Epithelial cell of esophagus (primary cell): ENCODE measurements at regions not wholly inside any gene's neighbourhood (a gene's known extent, or its start where the extent isn't known, plus 50 kb on each side); places are given as distances from the start of the nearest gene placed in this dataset.

ENCODE experiments used
- DNase-seq: peaks from one replicate; pipeline ENCODE4 v3.0.0; 2010; ENCODE audit warnings: low read depth
- H3K4me3 ChIP-seq: 2 replicates; pipeline ENCODE4 v1.5.1; 2011; ENCODE audit warnings: mild to moderate bottlenecking, low read length, control low read depth
- CTCF ChIP-seq: IDR thresholded peaks from 2 replicates; pipeline ENCODE4 v1.5.1; 2011; ENCODE audit warnings: low read depth, mild to moderate bottlenecking, low read length, control low read depth, inconsistent platforms; ENCODE audit not compliant: insufficient read depth; ENCODE audit errors: missing control alignments

DNA sequence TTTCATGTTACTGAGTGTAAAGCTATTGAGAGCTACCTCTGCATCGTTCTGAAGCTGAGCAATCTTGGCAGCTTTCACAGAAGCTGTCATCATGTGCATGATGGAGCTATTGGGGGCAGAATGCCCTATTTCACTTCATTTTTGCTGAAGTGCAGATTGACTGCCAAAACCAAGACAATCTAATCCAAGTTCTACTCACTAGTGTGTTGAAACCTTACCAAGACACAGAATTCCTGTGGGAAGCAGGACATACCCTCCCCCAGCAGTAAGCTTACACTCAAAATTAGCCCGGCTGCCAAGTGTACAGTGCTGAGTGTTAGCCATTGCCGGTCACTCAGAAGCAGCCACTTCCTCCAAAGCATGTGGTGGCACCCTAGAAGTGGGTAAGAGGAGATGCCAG lies 177.3 kb upstream of the TENT5A start:
- no peak overlapping the region for H3K4me3 ChIP-seq
- no peak for DNase-seq
- TF ChIP-seq CTCF = no peak

DNA sequence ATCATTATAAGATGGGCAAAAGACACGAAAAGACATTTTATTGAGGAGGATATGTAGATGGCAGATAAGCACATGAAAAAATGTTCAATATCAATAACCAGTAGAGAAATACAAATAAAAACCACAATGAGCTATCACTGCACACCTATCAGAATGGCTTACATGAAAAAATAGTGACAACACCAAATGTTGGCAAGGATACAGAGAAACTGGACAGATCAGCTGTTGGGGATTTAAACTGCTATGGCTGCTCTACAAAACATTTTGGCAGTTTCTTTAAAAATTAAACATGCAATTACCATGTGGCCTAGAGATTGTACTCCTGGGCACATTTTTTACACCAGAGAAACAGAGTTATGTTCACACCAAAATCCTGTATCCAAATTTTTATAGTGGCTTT lies 172.7 kb upstream of the TENT5A start:
- DNase-seq = no peak
- TF ChIP-seq CTCF = no peak
- H3K4me3 ChIP-seq = no peak overlapping the region

DNA sequence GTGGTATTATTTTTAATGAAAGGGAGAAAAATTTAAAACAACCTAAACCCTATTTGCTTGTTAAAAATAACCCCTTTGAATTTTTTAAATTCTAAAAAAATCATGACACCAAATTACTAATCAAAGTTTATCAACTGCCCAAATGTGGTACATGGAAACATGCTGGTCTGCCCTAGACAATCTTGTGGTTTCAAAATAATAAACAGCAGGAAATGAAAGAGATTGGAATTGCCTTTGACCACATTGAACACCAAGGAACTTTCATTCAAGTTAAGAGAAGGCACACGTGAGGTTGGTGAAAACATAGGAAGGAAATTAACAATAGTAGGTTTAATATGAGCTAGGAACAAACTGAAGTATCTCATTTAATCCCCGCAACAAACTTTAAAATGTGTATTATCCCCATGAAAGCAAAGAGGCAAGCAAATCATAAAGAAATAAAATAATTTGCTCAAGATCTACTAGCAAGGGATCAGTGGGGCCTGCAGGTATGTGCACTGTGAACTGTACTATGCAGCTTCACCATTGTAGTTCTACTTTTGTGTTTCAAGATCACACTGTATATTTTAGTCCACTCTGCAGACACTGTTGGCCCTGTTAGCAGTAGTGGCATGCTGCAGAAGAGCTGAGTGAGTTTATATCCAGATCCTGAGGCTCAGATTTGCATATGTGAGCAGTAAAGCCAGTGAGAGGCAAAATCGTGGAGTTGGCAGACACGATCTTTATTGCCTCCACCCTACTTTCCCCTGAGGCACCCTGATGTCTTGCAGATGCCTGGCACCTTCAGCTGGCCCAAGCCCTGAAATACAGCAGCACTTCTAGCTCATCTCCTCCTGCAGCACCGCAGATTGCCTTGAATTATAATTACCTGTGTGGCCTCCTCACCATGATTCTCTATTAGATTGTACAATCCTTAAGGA lies 157.8 kb upstream of the TENT5A start:
- no peak for TF ChIP-seq CTCF
- H3K4me3 ChIP-seq = no peak overlapping the region
- no peak for DNase-seq

DNA sequence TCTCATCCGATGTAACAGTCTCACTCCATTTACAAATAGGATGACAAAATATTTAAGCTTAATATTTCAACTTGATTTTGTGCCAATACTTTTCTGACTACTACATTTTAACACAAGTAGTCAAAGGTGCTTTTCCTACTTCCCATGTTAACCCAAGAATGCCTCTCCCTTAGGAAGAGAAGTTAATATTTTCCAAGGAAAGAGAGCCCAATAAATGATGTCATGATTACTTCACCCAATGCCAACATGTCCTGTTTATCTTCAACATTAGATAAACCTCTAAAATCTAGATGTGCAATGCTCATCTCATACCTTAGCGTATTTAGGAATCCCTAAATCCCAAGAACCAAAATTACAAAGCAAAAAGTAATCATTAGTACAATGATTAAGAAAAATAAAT lies 156.7 kb upstream of the TENT5A start:
- TF ChIP-seq CTCF = no peak
- DNase-seq = no peak
- H3K4me3 ChIP-seq = no peak overlapping the region

GRCh38 chr6:81906709-81907204 lies 154.3 kb upstream of the TENT5A start:
- peak; percentile 81 for DNase-seq
- no peak overlapping the region for H3K4me3 ChIP-seq
- TF ChIP-seq CTCF = no peak

- no peak overlapping the region for H3K4me3 ChIP-seq
- DNase-seq = peak; percentile 37
- TF ChIP-seq CTCF = no peak
Measured at GRCh38 chr6:81906041-81906440, 153.6 kb upstream of the TENT5A start.
